Neural progenitor cell (in vitro differentiated cells): ENCODE measurements at regions not wholly inside any gene's neighbourhood (a gene's known extent, or its start where the extent isn't known, plus 50 kb on each side); places are given as distances from the start of the nearest gene placed in this dataset.

ENCODE experiments used
- DNase-seq: peaks from one replicate; pipeline ENCODE4 v3.0.0-alpha.2; 2016; ENCODE audit warnings: low spot score
- H2AFZ ChIP-seq: fragments of 200-600 bp; sonication (generic); replicated peaks from 2 replicates; pipeline ENCODE4 v1.6.1; 2016; ENCODE audit warnings: antibody characterized with exemption
- H3F3A ChIP-seq: fragments of 200-600 bp; sonication (generic); 2 replicates; pipeline ENCODE4 v1.6.1; 2016; ENCODE audit warnings: antibody characterized with exemption, low read depth
- H3K27ac ChIP-seq: fragments of 200-600 bp; sonication (generic); 2 replicates; pipeline ENCODE4 v1.5.1; 2016; ENCODE audit warnings: mild to moderate bottlenecking
- H3K27me3 ChIP-seq: fragments of 200-600 bp; sonication (generic); 2 replicates; pipeline ENCODE4 v1.6.1; 2016; ENCODE audit warnings: mild to moderate bottlenecking, moderate library complexity
- H3K36me3 ChIP-seq: fragments of 200-600 bp; sonication (generic); 2 replicates; pipeline ENCODE4 v1.5.1; 2016
- H3K4me1 ChIP-seq: fragments of 200-600 bp; sonication (generic); 2 replicates; pipeline ENCODE4 v1.6.1; 2016; ENCODE audit warnings: mixed run types
- H3K4me2 ChIP-seq: fragments of 200-600 bp; sonication (generic); 2 replicates; pipeline ENCODE4 v1.6.1; 2016
- H3K4me3 ChIP-seq: fragments of 200-600 bp; sonication (generic); 2 replicates; pipeline ENCODE4 v1.5.1; 2016
- H3K79me2 ChIP-seq: fragments of 200-600 bp; sonication (generic); 2 replicates; pipeline ENCODE4 v1.6.1; 2016; ENCODE audit warnings: low read depth
- H3K9ac ChIP-seq: fragments of 200-600 bp; sonication (generic); 2 replicates; pipeline ENCODE4 v1.6.1; 2016
- H3K9me3 ChIP-seq: fragments of 200-600 bp; sonication (generic); 2 replicates; pipeline ENCODE4 v1.5.1; 2016; ENCODE audit warnings: low read depth
- H4K20me1 ChIP-seq: fragments of 200-600 bp; sonication (generic); 2 replicates; pipeline ENCODE4 v1.6.1; 2016; ENCODE audit warnings: low read depth
- H3K27ac Mint-ChIP-seq: 3 replicates; pipeline ENCODE4 v1.8.0; 2021; ENCODE audit warnings: mixed read lengths
- H3K27me3 Mint-ChIP-seq: 2 replicates; pipeline ENCODE4 v1.8.0; 2022; ENCODE audit warnings: low read depth, mild to moderate bottlenecking, inconsistent platforms, moderate library complexity, mixed read lengths; ENCODE audit not compliant: insufficient read depth
- H3K36me3 Mint-ChIP-seq: 3 replicates; pipeline ENCODE4 v1.8.0; 2021; ENCODE audit warnings: mixed read lengths
- H3K4me1 Mint-ChIP-seq: 3 replicates; pipeline ENCODE4 v1.8.0; 2021; ENCODE audit warnings: mixed read lengths
- H3K4me3 Mint-ChIP-seq: 3 replicates; pipeline ENCODE4 v1.8.0; 2021; ENCODE audit warnings: mild to moderate bottlenecking, moderate library complexity, mixed read lengths
- H3K9me3 Mint-ChIP-seq: 3 replicates; pipeline ENCODE4 v1.8.0; 2020; ENCODE audit warnings: mixed read lengths
- CTCF ChIP-seq: fragments of 200-600 bp; sonication (generic); IDR thresholded peaks from 2 replicates; pipeline ENCODE4 v1.5.1; 2017; ENCODE audit warnings: antibody characterized with exemption, mild to moderate bottlenecking
- EZH2 ChIP-seq: fragments of 200-600 bp; sonication (generic); IDR thresholded peaks from 2 replicates; pipeline ENCODE4 v1.6.1; 2017; ENCODE audit warnings: antibody characterized with exemption, mild to moderate bottlenecking, moderate library complexity
- EZH2phosphoT487 ChIP-seq: fragments of 200-600 bp; sonication (generic); IDR thresholded peaks from 2 replicates; pipeline ENCODE4 v1.6.1; 2017; ENCODE audit warnings: antibody characterized with exemption

- no peaks in the 10 kb centered on the region for H4K20me1 ChIP-seq
- H3K27me3 Mint-ChIP-seq: no peaks in the 10 kb centered on the region
- H3K4me1 Mint-ChIP-seq: no peaks in the 10 kb centered on the region
- no peaks in the 10 kb centered on the region for H3K27me3 ChIP-seq
- H3K4me3 ChIP-seq: no peak overlapping the region
- no peak overlapping the region for H2AFZ ChIP-seq
- TF ChIP-seq EZH2phosphoT487 (no peak), EZH2 (no peak), CTCF (no peak)
- no peaks in the 10 kb centered on the region for H3K9me3 ChIP-seq
- H3K4me2 ChIP-seq: no peak overlapping the region
- H3K27ac ChIP-seq: no peak overlapping the region
- no peaks in the 10 kb centered on the region for H3K4me1 ChIP-seq
- no peaks in the 10 kb centered on the region for H3K79me2 ChIP-seq
- DNase-seq: no peak
- H3K27ac Mint-ChIP-seq: no peak overlapping the region
- H3K9ac ChIP-seq: no peak overlapping the region
- no peaks in the 10 kb centered on the region for H3F3A ChIP-seq
- no peaks in the 10 kb centered on the region for H3K36me3 ChIP-seq
- no peaks in the 10 kb centered on the region for H3K36me3 Mint-ChIP-seq
- H3K9me3 Mint-ChIP-seq: no peaks in the 10 kb centered on the region
- no peak overlapping the region for H3K4me3 Mint-ChIP-seq
These were observed 428.0 kb downstream of the EPHA5 start for GRCh38 chr4:65242156-65242846.

DNA sequence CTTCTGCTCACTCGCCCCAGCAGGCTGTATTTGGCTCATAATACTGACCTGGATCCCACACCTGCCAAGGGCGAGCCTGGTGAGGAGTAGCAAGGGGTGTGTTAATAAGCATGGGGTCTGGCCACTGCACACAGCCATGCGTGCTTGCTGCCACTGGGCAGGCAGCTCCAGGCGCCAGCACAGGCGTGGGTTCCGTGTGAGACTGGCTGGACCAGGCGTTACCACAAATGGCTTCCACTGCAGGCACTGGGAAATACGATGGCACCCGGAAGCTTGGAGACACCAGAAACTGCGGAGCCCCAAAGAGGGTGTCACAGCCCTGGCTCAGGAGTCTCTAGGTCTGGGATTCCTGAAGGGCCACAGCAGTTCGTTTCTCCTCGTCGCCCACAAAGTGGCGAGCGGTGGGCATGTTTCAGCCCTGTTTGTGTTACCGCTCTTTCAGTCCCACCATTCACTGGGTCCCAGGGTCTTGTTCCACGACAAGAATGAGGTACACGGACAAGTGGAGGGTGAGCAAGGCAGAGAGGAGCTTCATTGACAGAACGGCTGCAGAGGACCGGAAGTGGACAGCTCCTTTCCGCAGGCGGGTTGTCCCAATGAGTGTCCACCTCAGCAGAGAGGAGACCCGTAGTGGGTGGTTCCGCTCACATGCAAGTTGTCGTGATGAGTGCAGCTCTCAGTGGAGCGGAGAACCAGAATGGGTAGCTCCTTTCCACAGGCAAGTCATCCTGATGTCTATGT, 428.9 kb downstream of the EPHA5 start:
- H3K4me3 Mint-ChIP-seq: no peak overlapping the region
- H4K20me1 ChIP-seq: no peaks in the 10 kb centered on the region
- DNase-seq: no peak
- H3K9me3 Mint-ChIP-seq: no peaks in the 10 kb centered on the region
- no peak overlapping the region for H3K27ac Mint-ChIP-seq
- H3K9me3 ChIP-seq: no peaks in the 10 kb centered on the region
- no peak overlapping the region for H3K4me3 ChIP-seq
- no peak overlapping the region for H3K27ac ChIP-seq
- no peak for TF ChIP-seq EZH2phosphoT487
- no peak for TF ChIP-seq EZH2
- TF ChIP-seq CTCF: no peak
- H3K79me2 ChIP-seq: no peaks in the 10 kb centered on the region
- H3K4me1 ChIP-seq: no peaks in the 10 kb centered on the region
- H3K36me3 Mint-ChIP-seq: no peaks in the 10 kb centered on the region
- H3F3A ChIP-seq: no peaks in the 10 kb centered on the region
- no peaks in the 10 kb centered on the region for H3K27me3 Mint-ChIP-seq
- no peak overlapping the region for H3K9ac ChIP-seq
- no peak overlapping the region for H2AFZ ChIP-seq
- H3K36me3 ChIP-seq: no peaks in the 10 kb centered on the region
- H3K4me1 Mint-ChIP-seq: no peaks in the 10 kb centered on the region
- H3K4me2 ChIP-seq: no peak overlapping the region
- no peaks in the 10 kb centered on the region for H3K27me3 ChIP-seq

DNA sequence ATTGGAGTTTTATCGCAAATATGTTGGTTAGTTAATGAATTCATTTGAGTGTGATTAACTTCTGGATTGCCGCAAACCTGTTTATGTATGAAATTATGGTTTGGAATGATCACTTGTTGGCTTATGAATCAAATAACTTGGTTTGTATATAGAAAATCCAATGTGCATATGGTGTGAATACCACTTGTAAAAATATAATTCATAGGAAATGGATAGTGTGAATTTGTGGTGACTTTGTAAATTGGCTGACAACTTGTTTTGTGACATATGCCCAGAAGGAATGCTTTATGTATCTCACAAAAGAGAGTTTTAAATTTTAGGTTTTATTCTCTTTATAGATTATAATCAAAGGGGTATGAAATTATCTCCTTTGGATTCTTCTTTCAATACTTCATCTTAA, 436.2 kb downstream of the EPHA5 start:
- H3K27ac ChIP-seq: no peak overlapping the region
- no peak overlapping the region for H3K27ac Mint-ChIP-seq
- H3K9ac ChIP-seq: no peak overlapping the region
- DNase-seq: no peak
- H3K9me3 ChIP-seq: no peaks in the 10 kb centered on the region
- TF ChIP-seq CTCF (no peak), EZH2phosphoT487 (no peak), EZH2 (no peak)
- H3K4me1 ChIP-seq: no peaks in the 10 kb centered on the region
- no peaks in the 10 kb centered on the region for H3K36me3 ChIP-seq
- no peaks in the 10 kb centered on the region for H3K27me3 ChIP-seq
- no peaks in the 10 kb centered on the region for H3K4me1 Mint-ChIP-seq
- no peaks in the 10 kb centered on the region for H3F3A ChIP-seq
- H3K4me2 ChIP-seq: no peak overlapping the region
- H3K4me3 ChIP-seq: no peak overlapping the region
- H2AFZ ChIP-seq: no peak overlapping the region
- H4K20me1 ChIP-seq: no peaks in the 10 kb centered on the region
- no peaks in the 10 kb centered on the region for H3K27me3 Mint-ChIP-seq
- no peaks in the 10 kb centered on the region for H3K36me3 Mint-ChIP-seq
- no peaks in the 10 kb centered on the region for H3K79me2 ChIP-seq
- no peaks in the 10 kb centered on the region for H3K9me3 Mint-ChIP-seq
- H3K4me3 Mint-ChIP-seq: no peak overlapping the region
